MM.1S (cell line): ENCODE measurements at regions not wholly inside any gene's neighbourhood (a gene's known extent, or its start where the extent isn't known, plus 50 kb on each side); places are given as distances from the start of the nearest gene placed in this dataset.
"Not testable (repeated sequence)": the region's sequence is repeated elsewhere in the genome, so short reads cannot be mapped to it uniquely, and the experiment has no call there.

ENCODE experiments used
- DNase-seq: peaks from one replicate; pipeline ENCODE4 v3.0.0-alpha.2; 2015
- H2AFZ ChIP-seq: fragments of 300-600 bp; sonication (generic); 2 replicates; pipeline ENCODE4 v1.6.0; 2016; ENCODE audit warnings: antibody characterized with exemption, low read length
- H3F3A ChIP-seq: fragments of 300-600 bp; sonication (generic); 2 replicates; pipeline ENCODE4 v1.6.1; 2016; ENCODE audit warnings: mild to moderate bottlenecking, antibody characterized with exemption, low read length, moderate library complexity, mixed read lengths; ENCODE audit not compliant: insufficient read depth
- H3K27ac ChIP-seq: fragments of 300-600 bp; sonication (generic); 2 replicates; pipeline ENCODE4 v1.5.1; 2016; ENCODE audit warnings: mild to moderate bottlenecking, low read length
- H3K27me3 ChIP-seq: fragments of 300-600 bp; sonication (generic); replicated peaks from 2 replicates; pipeline ENCODE4 v1.6.0; 2016; ENCODE audit warnings: low read length; ENCODE audit not compliant: insufficient read depth
- H3K36me3 ChIP-seq: fragments of 300-600 bp; sonication (generic); replicated peaks from 2 replicates; pipeline ENCODE4 v1.6.1; 2016; ENCODE audit warnings: mild to moderate bottlenecking, low read length, mixed read lengths; ENCODE audit not compliant: insufficient read depth
- H3K4me1 ChIP-seq: fragments of 300-600 bp; sonication (generic); 2 replicates; pipeline ENCODE4 v1.6.1; 2016; ENCODE audit warnings: low read length, mixed read lengths
- H3K4me2 ChIP-seq: fragments of 300-600 bp; sonication (generic); 2 replicates; pipeline ENCODE4 v1.6.0; 2016; ENCODE audit warnings: low read depth, low read length
- H3K4me3 ChIP-seq: fragments of 300-600 bp; sonication (generic); 2 replicates; pipeline ENCODE4 v1.5.1; 2016; ENCODE audit warnings: low read length, mixed read lengths
- H3K79me2 ChIP-seq: fragments of 300-600 bp; sonication (generic); 2 replicates; pipeline ENCODE4 v1.6.1; 2016; ENCODE audit warnings: mixed run types, low read length, mixed read lengths
- H3K9ac ChIP-seq: fragments of 300-600 bp; sonication (generic); 2 replicates; pipeline ENCODE4 v1.6.1; 2016; ENCODE audit warnings: low read length, mixed read lengths
- H3K9me2 ChIP-seq: fragments of 300-600 bp; sonication (generic); replicated peaks from 2 replicates; pipeline ENCODE4 v1.6.1; 2016; ENCODE audit warnings: mild to moderate bottlenecking, low read length, mixed read lengths; ENCODE audit not compliant: insufficient read depth
- H3K9me3 ChIP-seq: fragments of 300-600 bp; sonication (generic); replicated peaks from 2 replicates; pipeline ENCODE4 v1.6.1; 2016; ENCODE audit warnings: mild to moderate bottlenecking, low read length, mixed read lengths; ENCODE audit not compliant: insufficient read depth
- H4K20me1 ChIP-seq: fragments of 300-600 bp; sonication (generic); 2 replicates; pipeline ENCODE4 v1.6.1; 2016; ENCODE audit warnings: mild to moderate bottlenecking, low read length, moderate library complexity, mixed read lengths; ENCODE audit not compliant: insufficient read depth
- EZH2 ChIP-seq: fragments of 300-600 bp; sonication (generic); optimal IDR thresholded peaks from 2 replicates; pipeline ENCODE3; 2017; ENCODE audit warnings: low read depth, mild to moderate bottlenecking, antibody characterized with exemption, low read length, mixed read lengths
- EZH2phosphoT487 ChIP-seq: fragments of 300-600 bp; sonication (generic); IDR thresholded peaks from 2 replicates; pipeline ENCODE4 v1.6.1; 2018; ENCODE audit warnings: antibody characterized with exemption, low read length
- TF ChIP-seq, protein P1 (sequence below): fragments of 300-600 bp; sonication (generic); IDR thresholded peaks from 2 replicates; pipeline ENCODE4 v1.5.1; 2016; ENCODE audit warnings: antibody characterized with exemption, low read length, mixed read lengths

DNA sequence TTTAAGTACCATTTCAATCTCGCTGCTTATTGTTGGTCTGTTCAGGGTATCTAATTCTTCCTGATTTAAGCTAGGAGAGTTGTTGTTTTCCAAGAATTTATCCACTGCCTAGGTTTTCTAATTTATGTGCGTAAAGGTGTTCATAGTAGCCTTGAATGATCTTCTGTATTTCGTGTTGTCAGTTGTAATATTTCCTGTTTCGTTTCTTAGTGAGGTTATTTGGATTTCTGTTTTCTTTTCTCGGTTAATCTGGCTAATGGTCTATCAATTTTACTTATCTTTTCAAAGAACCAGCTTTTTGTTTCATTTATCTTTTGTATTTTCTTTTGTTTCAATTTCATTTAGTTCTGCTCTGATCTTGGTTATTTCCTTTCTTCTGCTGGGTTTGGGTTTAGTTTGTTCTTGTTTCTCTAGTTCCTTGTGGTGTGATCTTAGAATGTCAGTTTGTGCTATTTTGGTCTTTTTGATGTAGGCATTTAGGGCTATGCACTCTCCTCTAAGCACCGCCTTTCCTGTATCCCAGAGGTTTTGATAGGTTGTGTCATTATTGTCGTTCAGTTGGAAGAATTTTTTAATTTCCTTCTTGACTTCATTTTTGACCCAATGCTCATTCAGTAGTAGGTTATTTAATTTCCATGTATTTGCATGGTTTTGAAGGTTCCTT, 92.5 kb upstream of the CSRP2 start:
- Histone ChIP-seq H2AFZ (0 out of 2 replicates have a peak overlapping the region, but pooled peaks have one; percentile 22), H3K4me3 (peak overlapping the region; percentile 46), H3K27ac (peak overlapping the region; percentile 66; the same call in 1 of the 2 replicates), H3K4me2 (peak overlapping the region; percentile 76), H3K9ac (peak overlapping the region; percentile 34; the same call in 1 of the 2 replicates)
- DNase-seq = peak; percentile 53
- not testable (repeated sequence) for H3K9me2 ChIP-seq, H4K20me1 ChIP-seq, H3K9me3 ChIP-seq, H3K27me3 ChIP-seq, H3K36me3 ChIP-seq, H3F3A ChIP-seq, H3K4me1 ChIP-seq, H3K79me2 ChIP-seq

DNA sequence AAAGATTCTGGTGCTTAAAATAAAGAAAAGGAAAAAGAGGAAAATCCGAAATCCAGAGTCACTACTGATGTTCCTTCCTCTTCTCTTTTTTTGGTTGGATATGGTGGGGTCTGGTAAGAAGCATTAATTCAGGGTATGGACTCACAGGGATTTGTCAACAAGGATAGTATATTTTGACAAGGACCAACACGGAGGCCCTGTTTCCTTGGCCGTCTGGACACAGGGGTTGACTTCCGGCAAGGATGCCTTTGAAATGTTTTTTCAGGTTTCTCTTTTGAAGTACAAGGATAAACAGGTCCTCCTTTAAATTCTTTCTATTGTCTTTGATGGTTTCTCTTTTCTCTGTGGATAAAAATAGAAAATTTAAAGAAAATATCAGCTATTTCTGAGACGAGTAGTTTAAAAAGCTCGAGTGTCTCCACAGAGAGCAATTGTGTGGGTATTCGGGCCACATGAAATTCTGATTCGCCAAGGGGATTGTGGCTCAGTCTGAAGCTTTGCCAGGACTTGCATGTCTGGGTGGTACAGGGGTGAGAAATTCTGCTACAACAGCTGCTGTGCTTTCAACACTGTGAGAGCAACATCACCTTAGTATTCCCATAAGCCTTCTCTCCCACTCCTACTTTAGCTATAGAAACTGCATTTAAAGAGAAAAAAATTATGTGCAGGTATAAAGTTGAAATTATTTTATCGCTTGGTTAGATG, 88.5 kb upstream of the CSRP2 start:
- Histone ChIP-seq H3K4me3 (no peak overlapping the region), H3K27me3 (no peaks in the 10 kb centered on the region), H4K20me1 (no peaks in the 10 kb centered on the region), H3K9me2 (no peaks in the 10 kb centered on the region), H3K27ac (no peak overlapping the region), H2AFZ (no peak overlapping the region), H3K36me3 (no peaks in the 10 kb centered on the region), H3K79me2 (no peaks in the 10 kb centered on the region), H3K9ac (no peak overlapping the region), H3F3A (peaks cover 9% of the 10 kb centered on the region; the same call in 1 of the 2 replicates), H3K4me1 (0 out of 2 replicates have a peak, but pooled peaks cover 4% of the 10 kb centered on the region), H3K9me3 (no peaks in the 10 kb centered on the region), H3K4me2 (no peak overlapping the region)
- TF ChIP-seq, protein P1, sequence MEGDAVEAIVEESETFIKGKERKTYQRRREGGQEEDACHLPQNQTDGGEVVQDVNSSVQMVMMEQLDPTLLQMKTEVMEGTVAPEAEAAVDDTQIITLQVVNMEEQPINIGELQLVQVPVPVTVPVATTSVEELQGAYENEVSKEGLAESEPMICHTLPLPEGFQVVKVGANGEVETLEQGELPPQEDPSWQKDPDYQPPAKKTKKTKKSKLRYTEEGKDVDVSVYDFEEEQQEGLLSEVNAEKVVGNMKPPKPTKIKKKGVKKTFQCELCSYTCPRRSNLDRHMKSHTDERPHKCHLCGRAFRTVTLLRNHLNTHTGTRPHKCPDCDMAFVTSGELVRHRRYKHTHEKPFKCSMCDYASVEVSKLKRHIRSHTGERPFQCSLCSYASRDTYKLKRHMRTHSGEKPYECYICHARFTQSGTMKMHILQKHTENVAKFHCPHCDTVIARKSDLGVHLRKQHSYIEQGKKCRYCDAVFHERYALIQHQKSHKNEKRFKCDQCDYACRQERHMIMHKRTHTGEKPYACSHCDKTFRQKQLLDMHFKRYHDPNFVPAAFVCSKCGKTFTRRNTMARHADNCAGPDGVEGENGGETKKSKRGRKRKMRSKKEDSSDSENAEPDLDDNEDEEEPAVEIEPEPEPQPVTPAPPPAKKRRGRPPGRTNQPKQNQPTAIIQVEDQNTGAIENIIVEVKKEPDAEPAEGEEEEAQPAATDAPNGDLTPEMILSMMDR = no peak
- TF ChIP-seq EZH2 = no peak
- no peak for DNase-seq

DNA sequence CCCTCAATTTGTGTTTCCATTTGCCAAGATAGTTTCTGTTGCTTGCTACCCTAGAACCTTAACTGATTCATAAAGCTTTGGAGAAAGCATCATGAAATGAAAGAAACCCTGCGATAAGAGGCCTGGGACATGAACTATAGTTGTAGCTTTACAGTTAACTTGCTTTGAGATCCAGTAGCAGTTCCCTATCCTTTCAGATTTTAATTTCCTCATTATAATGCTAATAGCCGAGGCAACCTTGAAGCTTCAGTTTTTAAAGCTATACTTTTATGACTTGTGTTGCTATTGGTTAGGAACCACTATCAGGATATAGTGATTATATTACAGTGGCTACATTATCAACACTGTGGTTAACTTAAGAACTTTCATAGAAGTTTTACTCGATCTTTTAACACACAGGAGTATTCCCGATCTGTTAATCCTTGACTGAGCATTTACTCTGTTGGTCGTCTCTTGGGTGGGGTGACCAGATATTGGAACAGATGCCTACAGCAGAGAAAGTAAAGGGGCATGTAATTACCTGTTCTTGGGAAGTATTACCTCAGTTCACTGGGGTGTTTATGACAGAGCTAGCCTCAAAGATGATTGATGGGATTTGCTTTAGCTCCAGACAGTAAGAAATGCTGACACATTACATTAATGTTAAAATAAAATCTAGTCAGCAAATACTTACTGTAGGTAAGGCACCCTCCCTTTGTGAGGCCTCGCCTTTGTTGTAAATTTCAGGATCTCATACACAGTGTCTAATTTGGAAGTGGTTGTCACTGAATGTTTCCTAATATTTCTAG, 86.2 kb upstream of the CSRP2 start:
- H3K36me3 ChIP-seq = no peaks in the 10 kb centered on the region
- no peak for TF ChIP-seq EZH2phosphoT487
- TF ChIP-seq EZH2 = no peak
- TF ChIP-seq, protein P1 = no peak
- H3K4me2 ChIP-seq = no peak overlapping the region
- H2AFZ ChIP-seq = no peak overlapping the region
- no peaks in the 10 kb centered on the region for H3K79me2 ChIP-seq
- no peaks in the 10 kb centered on the region for H3K9me2 ChIP-seq
- no peak for DNase-seq
- no peaks in the 10 kb centered on the region for H3K27me3 ChIP-seq
- H3K9ac ChIP-seq = no peak overlapping the region
- H4K20me1 ChIP-seq = no peaks in the 10 kb centered on the region
- no peaks in the 10 kb centered on the region for H3F3A ChIP-seq
- no peaks in the 10 kb centered on the region for H3K9me3 ChIP-seq
- no peak overlapping the region for H3K4me3 ChIP-seq
- H3K4me1 ChIP-seq = no peaks in the 10 kb centered on the region
- H3K27ac ChIP-seq = no peak overlapping the region
